Esophagus (tissue), 2 donors: ENCODE measurements at regions not wholly inside any gene's neighbourhood (a gene's known extent, or its start where the extent isn't known, plus 50 kb on each side); places are given as distances from the start of the nearest gene placed in this dataset.

ENCODE experiments used
- H3K27ac ChIP-seq, 2 donors: one replicate each; pipeline ENCODE4 v1.5.1; 2013; ENCODE audit warnings: low read depth in 2 of 2, mild to moderate bottlenecking in 2 of 2, inconsistent platforms in 1 of 2, low read length in 1 of 2, moderate library complexity in 1 of 2
- H3K27me3 ChIP-seq, 2 donors: one replicate each; pipeline ENCODE4 v1.6.1; 2013; ENCODE audit warnings: low read length in 2 of 2, control low read depth in 1 of 2, mild to moderate bottlenecking in 1 of 2; ENCODE audit not compliant: insufficient read depth in 2 of 2, control insufficient read depth in 1 of 2
- H3K36me3 ChIP-seq, 2 donors: one replicate each; pipeline ENCODE4 v1.6.1; 2013; ENCODE audit warnings: low read length in 1 of 2; ENCODE audit not compliant: control insufficient read depth in 2 of 2, insufficient read depth in 2 of 2
- H3K4me1 ChIP-seq, 2 donors: one replicate each; pipeline ENCODE4 v1.6.1; 2013; ENCODE audit warnings: low read length in 1 of 2; ENCODE audit not compliant: control insufficient read depth in 2 of 2, insufficient read depth in 2 of 2
- H3K4me3 ChIP-seq, 2 donors: one replicate each; pipeline ENCODE4 v1.5.1; 2013; ENCODE audit warnings: low read length in 2 of 2, mild to moderate bottlenecking in 2 of 2, low read depth in 1 of 2, moderate library complexity in 1 of 2
- H3K9me3 ChIP-seq, 2 donors: one replicate each; pipeline ENCODE4 v1.6.1; 2013; ENCODE audit warnings: mild to moderate bottlenecking in 2 of 2, low read depth in 1 of 2, low read length in 1 of 2, moderate library complexity in 1 of 2; ENCODE audit not compliant: control insufficient read depth in 2 of 2, insufficient read depth in 1 of 2
- WGBS, 2 donors: extraction: QIAGEN DNeasy Blood & Tissue Kit; methylation state at CpG; one replicate each; pipeline ENCODE4 v1.1.7; 2013; 5-methylcytosine and 5-hydroxymethylcytosine counted together
- donor health status: healthy with polysubstance abuse.
- donor health status: Bipolar disorder and iron deficiency.

DNA sequence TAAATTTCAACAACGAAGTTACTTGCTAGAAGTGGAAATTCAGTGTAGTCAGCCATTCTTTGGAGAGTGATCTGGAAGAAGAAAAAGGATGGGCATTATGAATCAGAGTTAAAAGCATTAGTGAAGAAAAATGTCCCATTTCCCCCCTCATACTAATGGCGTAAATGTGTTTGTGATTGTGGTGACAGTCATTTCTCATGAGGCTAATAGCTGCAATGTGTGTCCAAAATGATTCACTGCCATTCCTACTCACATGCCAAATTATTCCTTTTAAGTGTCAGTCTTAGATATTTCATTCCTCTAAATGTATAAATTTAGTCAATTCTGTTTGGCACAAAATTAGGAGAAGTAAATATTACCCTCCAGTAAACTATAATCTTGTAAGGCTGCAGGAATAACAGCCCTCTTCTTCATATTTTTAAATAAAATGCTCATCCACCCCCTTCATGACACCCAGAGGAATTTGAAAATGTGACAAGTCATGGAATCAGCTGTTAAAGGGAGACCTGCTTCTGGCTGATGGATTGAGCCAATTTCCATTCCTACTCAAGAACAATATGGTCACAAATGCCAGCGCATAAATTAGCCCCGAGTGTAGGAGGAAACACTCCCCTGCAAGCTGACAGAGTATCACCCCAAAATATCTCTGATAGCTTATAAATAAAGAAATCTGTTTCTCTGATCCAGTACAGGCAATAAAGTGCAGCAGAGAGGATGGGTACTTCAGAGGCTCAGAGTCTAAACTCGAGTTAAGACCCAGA lies 912.3 kb upstream of the SEL1L start:
- Histone ChIP-seq H3K36me3 (no peaks in the 10 kb centered on the region), H3K27me3 (no peaks in the 10 kb centered on the region), H3K4me1 (no peaks in the 10 kb centered on the region), H3K9me3 (no peaks in the 10 kb centered on the region), H3K27ac (no peak overlapping the region), H3K4me3 (no peak overlapping the region)
- WGBS, 2 donors = 65 to 66% methylated on average over 5 of the region's 5 CpGs

DNA sequence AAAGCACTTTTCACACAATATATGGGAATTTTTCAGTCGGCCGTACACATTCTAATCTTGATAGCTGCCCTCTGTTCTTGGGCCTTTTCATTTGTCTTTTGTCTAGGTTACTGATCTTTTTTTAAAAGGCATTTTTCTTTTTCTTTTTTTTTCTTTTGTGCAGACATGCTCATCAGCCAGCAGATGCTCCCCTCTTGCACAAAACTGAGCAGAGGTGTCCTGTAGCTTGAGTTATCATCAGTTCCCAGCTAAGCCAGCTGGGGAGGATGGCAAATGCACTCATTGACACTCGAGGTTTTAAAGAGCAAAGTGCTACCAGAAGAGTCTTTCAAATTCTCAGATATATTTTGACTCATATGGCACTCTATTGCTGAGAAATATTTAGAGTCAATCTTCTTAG lies 913.9 kb upstream of the SEL1L start:
- H3K27ac ChIP-seq = no peak overlapping the region
- WGBS, 2 donors = 47 to 53% methylated on average over 3 of the region's 3 CpGs
- H3K4me1 ChIP-seq = no peaks in the 10 kb centered on the region
- no peaks in the 10 kb centered on the region for H3K36me3 ChIP-seq
- no peak overlapping the region for H3K4me3 ChIP-seq
- no peaks in the 10 kb centered on the region for H3K9me3 ChIP-seq
- H3K27me3 ChIP-seq = no peaks in the 10 kb centered on the region

DNA sequence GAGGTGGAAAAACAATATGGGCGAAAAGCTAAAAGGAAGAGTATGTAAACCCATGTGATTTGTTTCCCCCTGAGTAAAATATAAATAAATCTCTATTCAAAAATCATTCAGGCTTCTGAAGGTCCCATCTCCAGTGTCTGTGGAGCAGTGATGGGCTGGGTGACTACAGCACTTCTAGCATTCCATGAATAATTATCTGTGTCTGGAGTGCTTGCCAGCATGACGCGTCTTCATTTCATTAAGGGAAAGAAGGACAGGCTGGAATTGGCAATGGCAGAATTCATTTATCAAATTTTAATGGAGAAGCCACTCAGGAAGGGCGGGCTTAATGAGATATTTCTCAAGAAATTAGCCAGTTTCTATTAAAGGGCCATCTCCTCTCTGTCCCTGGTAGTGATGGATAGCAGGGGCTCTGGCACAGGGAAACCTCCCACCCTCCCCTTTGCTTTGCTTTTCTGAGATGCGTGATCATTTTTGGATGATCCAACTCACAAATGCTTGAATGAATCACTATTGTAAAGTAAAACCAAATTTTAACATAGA lies 916.3 kb upstream of the SEL1L start:
- WGBS, 2 donors = 70 to 73% methylated on average over 5 of the region's 5 CpGs

DNA sequence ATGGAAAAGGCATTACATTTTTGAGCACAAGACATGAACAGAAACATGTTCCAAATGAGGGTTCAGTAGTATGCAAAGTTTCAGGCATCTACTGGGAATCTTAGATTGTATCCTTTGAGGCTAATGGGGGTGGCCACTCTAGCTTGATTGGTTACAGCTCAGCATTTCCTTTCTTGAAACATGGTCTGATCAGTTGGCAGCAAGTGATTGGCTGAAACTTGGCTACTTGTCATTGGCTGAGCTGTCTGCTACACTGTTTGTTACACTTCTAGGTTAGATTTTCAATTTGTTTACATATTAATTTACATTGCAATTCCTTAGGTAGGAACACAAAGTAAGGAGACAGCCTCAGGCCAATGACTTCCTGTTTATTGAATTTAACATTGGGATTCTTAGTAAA lies 918.0 kb upstream of the SEL1L start:
- Histone ChIP-seq H3K27ac (no peak overlapping the region), H3K27me3 (no peaks in the 10 kb centered on the region), H3K36me3 (no peaks in the 10 kb centered on the region), H3K4me1 (no peaks in the 10 kb centered on the region), H3K9me3 (no peaks in the 10 kb centered on the region), H3K4me3 (no peak overlapping the region)

More for the DNA sequence above, 916.3 kb upstream of the SEL1L start:
- Histone ChIP-seq H3K4me3 (no peak overlapping the region), H3K36me3 (no peaks in the 10 kb centered on the region), H3K27me3 (no peaks in the 10 kb centered on the region), H3K9me3 (no peaks in the 10 kb centered on the region), H3K4me1 (no peaks in the 10 kb centered on the region), H3K27ac (no peak overlapping the region)

DNA sequence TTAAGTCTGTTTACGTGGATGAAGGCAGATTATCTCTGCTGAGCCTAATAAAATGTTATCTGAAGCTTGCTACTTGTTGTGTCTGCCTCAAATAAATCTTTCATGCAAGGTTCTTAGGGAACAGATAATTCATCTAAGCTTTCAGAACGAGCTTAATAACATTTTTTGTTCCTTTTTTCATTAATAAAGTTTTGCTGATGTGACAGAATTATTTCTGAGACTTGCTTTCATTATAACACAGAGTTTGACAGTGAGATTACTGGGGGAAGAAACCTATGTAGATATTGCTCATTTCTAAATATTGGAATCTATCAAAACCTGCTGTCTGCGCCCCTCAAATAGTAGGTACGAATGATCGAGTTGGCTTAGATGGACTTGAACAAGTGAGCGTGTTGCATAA lies 948.7 kb upstream of the SEL1L start:
- no peaks in the 10 kb centered on the region for H3K9me3 ChIP-seq
- H3K27me3 ChIP-seq = no peaks in the 10 kb centered on the region
- 74 to 75% methylated on average over 6 of the region's 6 CpGs for WGBS, 2 donors
- H3K27ac ChIP-seq = no peak overlapping the region
- no peaks in the 10 kb centered on the region for H3K4me1 ChIP-seq
- no peak overlapping the region for H3K4me3 ChIP-seq
- no peaks in the 10 kb centered on the region for H3K36me3 ChIP-seq

DNA sequence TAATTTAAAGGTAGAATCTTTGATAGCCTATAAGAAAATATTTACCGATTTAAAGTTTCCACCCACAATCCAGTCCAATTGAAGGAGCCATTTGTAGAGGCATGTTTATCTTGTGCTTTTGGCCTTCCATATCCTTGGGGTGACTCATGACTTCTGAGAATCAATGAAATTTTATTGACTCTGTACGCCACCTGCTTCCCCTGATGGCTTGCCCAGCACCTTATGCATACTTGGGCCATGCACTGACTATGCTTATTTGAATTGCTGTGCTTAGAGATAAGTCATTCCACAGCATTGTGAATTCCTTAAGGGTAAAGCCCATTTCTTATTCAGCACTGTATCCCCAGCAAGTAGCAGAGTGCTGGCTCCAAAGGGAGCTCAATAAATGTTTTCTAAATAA lies 954.8 kb upstream of the SEL1L start:
- H3K4me1 ChIP-seq = no peaks in the 10 kb centered on the region
- 81 to 87% methylated on average over 2 of the region's 2 CpGs for WGBS, 2 donors

DNA sequence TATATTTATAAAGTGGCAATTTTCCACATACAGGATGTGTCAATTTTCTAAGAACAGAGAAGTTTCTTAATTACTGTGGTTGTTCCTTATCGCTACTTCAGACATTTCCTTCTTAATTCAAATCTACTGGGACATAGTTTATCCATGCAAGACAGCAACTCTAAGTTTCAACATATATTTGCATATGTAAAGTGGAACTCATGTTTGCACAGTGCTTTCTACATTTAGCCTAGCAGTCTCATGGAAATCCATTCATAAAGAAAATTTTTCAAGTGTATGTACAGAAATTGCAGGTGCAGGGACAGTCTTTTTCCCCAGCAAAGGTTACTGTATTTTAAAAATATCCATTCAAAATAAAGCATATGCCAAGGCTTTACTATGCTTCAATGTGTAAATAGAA lies 956.7 kb upstream of the SEL1L start:
- no peak overlapping the region for H3K27ac ChIP-seq
- no peaks in the 10 kb centered on the region for H3K9me3 ChIP-seq
- no peaks in the 10 kb centered on the region for H3K27me3 ChIP-seq
- no peaks in the 10 kb centered on the region for H3K36me3 ChIP-seq
- 80 to 88% methylated on average over 1 of the region's 1 CpG for WGBS, 2 donors
- H3K4me3 ChIP-seq = no peak overlapping the region
- no peaks in the 10 kb centered on the region for H3K4me1 ChIP-seq

More for the DNA sequence above, 954.8 kb upstream of the SEL1L start:
- no peaks in the 10 kb centered on the region for H3K27me3 ChIP-seq
- H3K27ac ChIP-seq = no peak overlapping the region
- H3K4me3 ChIP-seq = no peak overlapping the region
- H3K36me3 ChIP-seq = no peaks in the 10 kb centered on the region
- no peaks in the 10 kb centered on the region for H3K9me3 ChIP-seq

DNA sequence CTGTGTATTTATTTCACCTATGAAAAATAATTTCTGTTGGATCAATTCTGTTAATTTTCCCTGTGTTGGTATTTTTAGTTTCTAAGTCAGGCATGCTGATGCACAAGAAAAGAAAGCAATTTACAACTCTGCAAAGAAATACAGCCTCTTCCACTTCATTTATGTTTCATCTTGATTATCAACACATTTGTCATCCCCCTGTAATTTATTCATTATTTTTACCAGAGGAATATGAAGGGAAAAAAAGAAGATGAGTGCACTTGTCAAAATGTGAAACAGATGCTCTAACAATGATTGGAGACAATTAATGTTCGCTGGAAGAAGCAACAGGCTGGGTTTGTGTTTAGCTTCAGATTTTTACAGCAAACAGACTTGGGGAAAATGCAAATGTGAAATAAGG lies 958.5 kb upstream of the SEL1L start:
- Histone ChIP-seq H3K4me1 (no peaks in the 10 kb centered on the region), H3K27ac (no peak overlapping the region), H3K4me3 (no peak overlapping the region), H3K36me3 (no peaks in the 10 kb centered on the region), H3K9me3 (no peaks in the 10 kb centered on the region), H3K27me3 (no peaks in the 10 kb centered on the region)
- 74 to 84% methylated on average over 1 of the region's 1 CpG for WGBS, 2 donors

DNA sequence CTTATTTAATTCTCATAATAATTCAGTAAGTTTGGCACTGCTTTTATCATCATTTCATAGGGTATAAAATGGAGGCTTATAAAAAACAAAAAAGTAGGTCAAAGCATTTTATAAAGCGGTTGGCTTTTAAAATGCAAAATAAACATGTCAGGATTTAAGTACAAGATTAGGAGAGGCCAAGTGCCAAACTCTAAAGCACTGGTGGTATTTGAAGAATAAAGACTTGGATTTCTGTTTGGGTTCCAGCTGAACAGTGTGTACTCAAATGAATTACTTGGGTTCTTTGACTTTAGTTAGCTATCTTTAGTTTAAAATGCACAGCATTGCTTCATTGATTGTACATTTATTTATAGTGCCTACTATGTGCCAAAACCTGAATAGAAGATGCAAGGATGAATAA lies 966.6 kb upstream of the SEL1L start:
- Histone ChIP-seq H3K27ac (no peak overlapping the region), H3K9me3 (no peaks in the 10 kb centered on the region), H3K4me1 (no peaks in the 10 kb centered on the region), H3K36me3 (no peaks in the 10 kb centered on the region), H3K27me3 (no peaks in the 10 kb centered on the region), H3K4me3 (no peak overlapping the region)
- WGBS, 2 donors = 22 to 42% methylated on average over 1 of the region's 1 CpG

DNA sequence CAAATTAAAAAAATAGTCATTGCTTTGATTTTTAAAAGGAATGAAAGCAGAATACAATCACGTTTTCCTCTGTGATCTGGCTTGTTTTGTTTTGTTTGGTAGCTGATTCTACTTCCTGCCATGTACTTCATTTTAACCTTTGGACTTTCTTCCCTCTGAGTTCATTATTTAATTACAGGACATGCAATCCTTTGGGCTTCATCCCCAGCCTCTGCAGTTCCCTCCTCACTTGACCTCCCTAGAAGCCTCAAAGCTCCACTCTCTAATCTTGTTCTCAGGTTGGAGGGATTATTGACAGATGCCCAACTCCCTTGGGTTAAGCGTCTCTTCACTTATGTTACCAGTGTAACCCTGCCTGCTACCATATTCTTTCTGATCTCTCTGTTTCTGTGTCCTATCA lies 967.9 kb upstream of the SEL1L start:
- no peaks in the 10 kb centered on the region for H3K27me3 ChIP-seq
- no peaks in the 10 kb centered on the region for H3K36me3 ChIP-seq
- H3K4me1 ChIP-seq = no peaks in the 10 kb centered on the region
- no peaks in the 10 kb centered on the region for H3K9me3 ChIP-seq
- H3K27ac ChIP-seq = no peak overlapping the region
- no peak overlapping the region for H3K4me3 ChIP-seq
- 48 to 52% methylated on average over 2 of the region's 2 CpGs for WGBS, 2 donors
